ENCODE measurements at regions not wholly inside any gene's neighbourhood (a gene's known extent, or its start where the extent isn't known, plus 50 kb on each side); places are given as distances from the start of the nearest gene placed in this dataset.

DNA sequence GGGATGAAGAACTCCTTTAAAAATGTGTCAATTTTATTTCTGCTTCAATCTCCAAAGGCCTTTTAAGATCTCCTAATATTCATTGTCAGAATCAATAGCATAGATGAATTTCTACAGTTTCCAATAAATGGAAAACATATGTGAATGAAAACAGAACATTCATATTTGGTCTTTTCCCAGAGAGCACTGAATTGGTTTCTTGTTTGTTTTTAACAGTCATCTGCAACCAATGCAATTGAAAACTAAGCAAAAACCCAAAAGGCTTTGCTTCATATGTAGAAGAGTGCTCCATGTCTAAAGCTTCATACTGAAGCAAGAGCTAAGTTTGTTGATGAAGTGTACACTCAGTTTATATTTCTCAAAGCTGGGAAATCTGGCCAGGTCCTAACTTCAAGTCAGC is 426.5 kb upstream of the CDIN1 start:
- TF ChIP-seq, protein P1, sequence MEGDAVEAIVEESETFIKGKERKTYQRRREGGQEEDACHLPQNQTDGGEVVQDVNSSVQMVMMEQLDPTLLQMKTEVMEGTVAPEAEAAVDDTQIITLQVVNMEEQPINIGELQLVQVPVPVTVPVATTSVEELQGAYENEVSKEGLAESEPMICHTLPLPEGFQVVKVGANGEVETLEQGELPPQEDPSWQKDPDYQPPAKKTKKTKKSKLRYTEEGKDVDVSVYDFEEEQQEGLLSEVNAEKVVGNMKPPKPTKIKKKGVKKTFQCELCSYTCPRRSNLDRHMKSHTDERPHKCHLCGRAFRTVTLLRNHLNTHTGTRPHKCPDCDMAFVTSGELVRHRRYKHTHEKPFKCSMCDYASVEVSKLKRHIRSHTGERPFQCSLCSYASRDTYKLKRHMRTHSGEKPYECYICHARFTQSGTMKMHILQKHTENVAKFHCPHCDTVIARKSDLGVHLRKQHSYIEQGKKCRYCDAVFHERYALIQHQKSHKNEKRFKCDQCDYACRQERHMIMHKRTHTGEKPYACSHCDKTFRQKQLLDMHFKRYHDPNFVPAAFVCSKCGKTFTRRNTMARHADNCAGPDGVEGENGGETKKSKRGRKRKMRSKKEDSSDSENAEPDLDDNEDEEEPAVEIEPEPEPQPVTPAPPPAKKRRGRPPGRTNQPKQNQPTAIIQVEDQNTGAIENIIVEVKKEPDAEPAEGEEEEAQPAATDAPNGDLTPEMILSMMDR (IDR thresholded peaks at IDR 0.05) = no peak
- no peak for TF ChIP-seq POLR2A (IDR thresholded peaks at IDR 0.05)

Data from lower leg skin (tissue), 3 donors.